ENCODE measurements at regions not wholly inside any gene's neighbourhood (a gene's known extent, or its start where the extent isn't known, plus 50 kb on each side); places are given as distances from the start of the nearest gene placed in this dataset.

DNA sequence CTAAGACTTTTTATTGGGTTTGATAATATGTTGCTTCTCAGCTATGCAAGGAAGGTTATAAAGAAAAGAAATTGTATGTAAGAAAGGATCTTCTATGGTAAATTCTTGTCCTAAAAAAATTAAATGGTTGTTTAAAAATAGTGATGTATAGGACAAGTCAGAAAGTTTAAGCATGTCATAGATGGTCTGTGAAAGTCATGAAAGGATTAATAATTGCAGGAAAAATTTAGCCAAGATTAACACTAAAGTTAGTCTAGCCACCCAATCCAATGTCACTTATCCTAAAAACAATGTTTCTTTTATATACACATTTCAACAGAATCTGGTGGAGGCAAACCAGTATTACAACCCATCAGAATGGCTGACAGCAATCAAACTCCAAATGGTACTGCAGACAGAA is 1046.7 kb upstream of the SLC39A10 start:
- no peak for DNase-seq
- Histone ChIP-seq H3K36me3 (no peaks in the 10 kb centered on the region), H3K27me3 (no peaks in the 10 kb centered on the region), H3K9me3 (peaks cover 0 to 27% of the 10 kb centered on the region in 2 donors), H3K4me1 (no peaks in the 10 kb centered on the region), H3K4me3 (no peak overlapping the region), H3K27ac (no peak overlapping the region)
- intact Hi-C loops (cut with DNase I), result no loop called here
- TF ChIP-seq, protein P1, sequence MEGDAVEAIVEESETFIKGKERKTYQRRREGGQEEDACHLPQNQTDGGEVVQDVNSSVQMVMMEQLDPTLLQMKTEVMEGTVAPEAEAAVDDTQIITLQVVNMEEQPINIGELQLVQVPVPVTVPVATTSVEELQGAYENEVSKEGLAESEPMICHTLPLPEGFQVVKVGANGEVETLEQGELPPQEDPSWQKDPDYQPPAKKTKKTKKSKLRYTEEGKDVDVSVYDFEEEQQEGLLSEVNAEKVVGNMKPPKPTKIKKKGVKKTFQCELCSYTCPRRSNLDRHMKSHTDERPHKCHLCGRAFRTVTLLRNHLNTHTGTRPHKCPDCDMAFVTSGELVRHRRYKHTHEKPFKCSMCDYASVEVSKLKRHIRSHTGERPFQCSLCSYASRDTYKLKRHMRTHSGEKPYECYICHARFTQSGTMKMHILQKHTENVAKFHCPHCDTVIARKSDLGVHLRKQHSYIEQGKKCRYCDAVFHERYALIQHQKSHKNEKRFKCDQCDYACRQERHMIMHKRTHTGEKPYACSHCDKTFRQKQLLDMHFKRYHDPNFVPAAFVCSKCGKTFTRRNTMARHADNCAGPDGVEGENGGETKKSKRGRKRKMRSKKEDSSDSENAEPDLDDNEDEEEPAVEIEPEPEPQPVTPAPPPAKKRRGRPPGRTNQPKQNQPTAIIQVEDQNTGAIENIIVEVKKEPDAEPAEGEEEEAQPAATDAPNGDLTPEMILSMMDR (IDR thresholded peaks at IDR 0.05), result no peak
- no peak for ATAC-seq

DNA sequence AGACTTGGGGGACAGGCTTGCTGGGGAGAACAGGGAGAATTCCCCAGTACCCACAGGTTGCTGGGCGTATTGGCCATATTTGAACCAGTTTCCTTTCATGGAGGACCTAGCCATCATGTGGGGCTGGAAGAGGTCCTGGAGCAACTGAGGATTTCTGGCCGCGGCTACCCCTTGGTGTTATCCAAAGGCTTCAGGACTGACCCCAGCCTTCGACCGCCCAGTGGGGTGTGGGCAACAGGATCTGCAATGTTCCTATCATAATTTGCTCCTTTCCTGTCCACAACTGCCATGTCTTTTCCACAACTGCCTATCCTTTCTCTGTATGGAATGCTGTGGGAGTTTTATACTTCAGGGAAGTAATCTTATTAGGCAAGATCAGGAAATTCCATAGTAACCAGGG is 1053.6 kb upstream of the SLC39A10 start:
- ATAC-seq (no peak), DNase-seq (peak in 1 of 4 donors; percentile 39)
- Histone ChIP-seq H3K4me3 (no peak overlapping the region), H3K9me3 (peaks cover 0 to 34% of the 10 kb centered on the region in 2 donors), H3K36me3 (no peaks in the 10 kb centered on the region), H3K4me1 (no peaks in the 10 kb centered on the region), H3K27ac (no peak overlapping the region), H3K27me3 (no peaks in the 10 kb centered on the region)
- TF ChIP-seq, protein P1 (IDR thresholded peaks at IDR 0.05), result no peak
- intact Hi-C loops (cut with DNase I), result no loop called here

DNA sequence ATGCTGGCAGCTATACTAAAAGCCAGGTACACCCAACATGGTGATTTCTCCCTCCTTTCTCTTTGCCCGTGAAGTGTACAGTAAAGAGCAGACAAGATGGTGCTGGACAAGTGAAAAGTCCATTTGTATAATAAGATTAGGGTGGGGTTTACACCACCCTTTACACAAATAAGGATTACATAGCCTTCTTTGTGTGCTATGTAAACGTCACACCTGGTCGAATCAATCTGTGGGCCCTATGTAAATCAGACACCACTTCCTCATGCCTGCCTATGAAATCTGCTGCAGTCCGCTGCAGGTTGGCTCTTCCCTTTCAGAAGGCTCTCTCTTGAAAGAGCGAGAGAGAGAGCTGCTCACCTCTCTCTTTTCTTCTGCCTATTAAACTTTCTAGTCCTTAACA is 1054.3 kb upstream of the SLC39A10 start:
- Histone ChIP-seq H3K36me3 (no peaks in the 10 kb centered on the region), H3K27ac (no peak overlapping the region), H3K27me3 (no peaks in the 10 kb centered on the region), H3K9me3 (peaks cover 0 to 34% of the 10 kb centered on the region in 2 donors), H3K4me3 (no peak overlapping the region), H3K4me1 (no peaks in the 10 kb centered on the region)
- no peak for DNase-seq
- TF ChIP-seq, protein P1 (IDR thresholded peaks at IDR 0.05), result no peak
- no peak for ATAC-seq
- intact Hi-C loops (cut with DNase I), result no loop called here

DNA sequence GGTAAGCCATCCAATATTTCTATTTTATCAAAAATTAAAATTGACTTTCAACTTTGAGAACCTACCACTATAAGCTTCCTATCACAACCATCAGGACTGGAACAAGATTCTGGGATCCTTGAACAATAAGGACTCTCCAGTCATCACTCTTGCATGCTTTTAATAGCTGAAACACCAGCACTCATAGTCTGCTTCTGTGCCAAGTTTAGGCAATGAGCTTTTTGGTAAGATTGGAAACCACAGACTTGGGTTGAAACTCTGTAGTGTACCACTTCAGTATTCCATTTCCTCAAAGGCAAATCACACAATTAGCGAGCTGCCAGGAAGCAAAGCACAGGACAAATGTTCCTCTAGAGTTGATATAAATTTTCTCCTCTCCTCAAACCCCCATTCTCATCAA is 1065.8 kb upstream of the SLC39A10 start:
- H3K36me3 ChIP-seq, result no peaks in the 10 kb centered on the region
- H3K27ac ChIP-seq, result no peak overlapping the region
- H3K4me1 ChIP-seq, result no peaks in the 10 kb centered on the region
- TF ChIP-seq, protein P1 (IDR thresholded peaks at IDR 0.05), result no peak
- intact Hi-C loops (cut with DNase I), result no loop called here
- no peak for DNase-seq
- H3K4me3 ChIP-seq, result no peak overlapping the region
- H3K9me3 ChIP-seq, result no peaks in the 10 kb centered on the region
- ATAC-seq, result peak; percentile 86
- H3K27me3 ChIP-seq, result no peaks in the 10 kb centered on the region

DNA sequence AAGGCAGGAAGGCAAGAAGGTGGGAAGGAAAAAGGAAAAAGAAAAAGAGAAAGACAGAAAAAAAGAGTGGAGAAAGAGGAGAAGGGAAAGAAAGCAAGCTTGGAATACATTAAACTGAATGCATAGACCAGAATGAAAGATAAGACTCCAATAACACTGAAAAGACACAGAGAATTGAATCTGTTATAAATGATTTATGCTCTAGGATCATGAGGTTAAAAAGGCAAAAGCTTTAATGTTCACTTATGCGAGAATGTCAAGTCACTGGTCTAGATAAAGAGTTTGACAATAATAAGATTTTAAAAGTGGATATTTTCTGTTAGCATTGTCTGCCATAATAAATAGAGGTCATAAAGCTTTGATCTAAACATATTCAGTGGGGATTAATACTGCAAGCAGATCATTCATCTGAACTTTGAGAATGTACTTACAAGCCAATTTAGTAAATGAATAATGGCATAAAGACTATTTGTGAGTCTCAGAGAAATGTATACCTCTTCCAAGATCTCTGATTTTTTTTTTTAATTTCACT is 1069.2 kb upstream of the SLC39A10 start:
- DNase-seq, result no peak

More for the DNA sequence above, 1069.2 kb upstream of the SLC39A10 start:
- Histone ChIP-seq H3K27ac (no peak overlapping the region), H3K9me3 (no peaks in the 10 kb centered on the region), H3K4me3 (no peak overlapping the region), H3K27me3 (no peaks in the 10 kb centered on the region), H3K4me1 (no peaks in the 10 kb centered on the region), H3K36me3 (no peaks in the 10 kb centered on the region)
- no peak for ATAC-seq
- intact Hi-C loops (cut with DNase I), result no loop called here
- TF ChIP-seq, protein P1 (IDR thresholded peaks at IDR 0.05), result no peak

Data from left lung (tissue), 4 donors.